Anterior cingulate cortex (tissue), 58 donors: ENCODE measurements at regions not wholly inside any gene's neighbourhood (a gene's known extent, or its start where the extent isn't known, plus 50 kb on each side); places are given as distances from the start of the nearest gene placed in this dataset.

Source experiments
- DNase-seq, 58 donors: peaks; one replicate each; lab custom pipeline; 2025; lab: John Stamatoyannopoulos, UW

DNA sequence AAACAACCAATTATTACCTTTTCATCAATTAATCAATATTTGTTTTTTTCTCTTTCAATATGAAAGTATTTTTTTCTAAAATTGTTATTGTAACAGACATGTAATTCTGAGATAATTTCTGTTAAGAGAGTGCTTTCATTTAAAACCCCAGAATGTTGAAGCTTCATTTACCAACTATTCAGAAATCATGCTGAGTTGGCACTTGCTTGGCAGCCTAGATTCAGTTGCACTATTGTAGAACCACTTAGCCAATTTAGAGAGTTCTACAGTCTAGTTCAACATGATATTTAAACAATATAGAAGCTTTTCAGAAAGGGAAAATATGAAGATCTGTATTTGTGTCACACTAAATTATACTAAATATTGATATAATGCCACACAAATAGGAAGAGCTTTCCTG lies 56.1 kb upstream of the NKAIN2 start:
- DNase-seq: no peak

GRCh38 chr6:123745895-123746294 lies 57.8 kb upstream of the NKAIN2 start:
- peak in 5 of 58 donors; percentile 0 to 38 (median 1) for DNase-seq

GRCh38 chr6:123744840-123745239 lies 58.8 kb upstream of the NKAIN2 start:
- DNase-seq: no peak

DNA sequence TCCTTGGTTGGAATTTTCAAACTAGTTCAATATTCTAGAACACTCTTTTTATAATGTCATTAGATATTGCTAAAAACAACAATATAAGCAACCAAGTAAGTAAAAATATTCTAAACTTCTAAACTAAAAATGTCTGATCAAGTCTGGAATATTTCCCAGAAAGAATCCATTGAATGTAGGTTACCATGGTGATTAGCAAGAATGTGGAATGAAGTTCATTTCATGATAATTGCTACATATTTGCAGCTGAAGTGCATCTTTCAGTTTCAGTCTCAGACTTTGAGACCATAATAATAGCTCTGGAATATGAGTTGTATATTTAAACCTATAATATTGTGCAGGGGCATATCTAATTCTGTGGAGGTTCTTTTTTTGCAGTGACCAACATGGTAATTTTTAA lies 61.0 kb upstream of the NKAIN2 start:
- peak in 2 of 58 donors; percentile 0 to 2 for DNase-seq

DNA sequence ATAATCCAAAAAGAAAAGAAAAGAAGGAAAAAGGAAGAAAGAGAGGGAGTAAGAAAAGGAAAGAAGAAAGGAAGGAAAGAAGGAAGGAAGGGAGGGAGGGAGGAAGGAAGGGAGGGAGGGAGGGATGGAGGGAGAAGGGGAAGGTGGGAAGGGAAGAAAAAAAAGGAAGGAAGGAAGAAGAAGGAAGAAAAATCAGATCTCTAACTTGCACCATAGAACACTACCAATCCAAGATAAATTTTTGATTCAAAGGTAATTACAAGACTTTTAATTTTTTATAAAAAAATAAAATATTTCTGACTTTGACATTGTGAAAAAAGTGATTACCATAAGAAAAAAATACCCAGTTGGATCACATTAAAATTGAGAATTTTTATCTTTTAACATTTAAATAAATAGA lies 70.5 kb upstream of the NKAIN2 start:
- DNase-seq: no peak

DNA sequence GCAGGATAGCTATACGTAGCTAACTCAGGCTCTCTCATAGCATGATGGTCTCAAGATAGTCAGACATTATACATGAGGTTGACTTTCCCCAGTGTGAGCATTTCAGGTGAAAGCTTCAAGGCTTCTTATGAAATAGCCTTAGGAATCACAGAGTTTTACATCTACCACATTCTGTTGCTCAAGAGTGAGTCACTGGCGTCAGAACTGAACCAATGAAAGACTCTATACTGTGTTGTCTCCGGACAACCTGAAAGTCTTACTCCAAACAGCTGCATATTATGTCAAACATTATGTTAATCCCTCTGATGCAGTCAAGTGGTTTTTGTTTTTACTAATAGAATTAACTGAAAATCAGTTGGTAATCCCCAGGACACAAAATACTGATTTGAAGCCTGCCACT lies 79.8 kb upstream of the TRDN start:
- no peak for DNase-seq

- DNase-seq: peak in 1 of 58 donors; percentile 1
These were observed 78.5 kb upstream of the TRDN start for GRCh38 chr6:123715006-123715863.

DNA sequence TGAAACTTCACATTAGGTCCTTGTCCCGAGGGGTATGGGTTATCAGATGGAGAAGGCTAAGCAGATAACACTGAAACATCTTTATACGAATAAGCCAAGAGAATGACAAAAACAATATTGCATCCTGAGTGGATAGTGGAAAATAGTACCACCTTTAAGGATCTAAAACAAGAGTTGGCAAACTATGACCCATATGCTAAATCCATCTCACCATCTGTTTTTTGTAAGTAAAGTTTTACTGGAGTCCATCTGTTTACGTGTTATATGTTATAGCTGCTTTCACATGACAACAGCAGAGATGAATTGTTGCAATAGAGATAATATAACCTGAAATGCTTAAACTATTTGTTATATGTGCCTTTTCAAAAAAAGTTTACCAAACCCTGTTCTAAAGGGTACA lies 76.1 kb upstream of the TRDN start:
- DNase-seq: no peak

DNA sequence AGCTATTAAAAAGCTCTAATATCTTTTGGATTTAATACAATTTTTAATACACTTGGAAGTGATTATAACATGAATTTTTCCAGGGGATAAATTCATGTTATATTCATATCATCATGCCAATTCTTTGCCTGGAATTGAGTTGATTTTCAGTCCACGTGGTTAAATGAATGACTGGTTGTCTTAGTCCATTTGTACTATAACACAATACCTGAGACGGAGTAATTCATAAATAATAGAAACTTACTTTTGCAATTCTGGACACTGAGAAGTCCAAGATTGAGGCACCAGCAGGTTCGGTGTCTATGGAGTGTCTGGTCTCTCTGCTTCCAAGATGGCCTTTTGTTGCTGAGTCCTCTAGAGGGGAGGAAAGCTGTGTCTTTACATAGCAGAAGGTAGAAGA lies 66.2 kb upstream of the TRDN start:
- no peak for DNase-seq

DNA sequence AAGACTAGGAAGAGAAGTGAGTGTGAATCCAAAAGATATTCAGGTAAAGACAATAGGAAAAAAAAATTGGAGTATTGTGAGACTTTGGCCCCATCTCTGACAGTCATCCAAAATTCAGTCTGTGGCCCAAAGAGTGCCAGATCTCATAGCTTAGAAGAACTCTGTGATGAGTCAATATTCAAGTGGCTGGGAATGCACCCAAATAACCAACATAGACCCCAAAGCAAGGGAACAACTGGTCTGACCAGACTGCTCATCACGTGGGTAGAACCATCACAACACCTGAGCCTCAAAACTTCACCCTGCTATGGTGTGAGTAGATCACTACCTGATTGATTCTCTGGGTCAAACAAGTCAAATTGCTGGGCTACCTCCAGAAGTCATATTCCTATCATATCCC lies 51.1 kb upstream of the TRDN start:
- no peak for DNase-seq
